CD8-positive, alpha-beta memory T cell (primary cell): ENCODE measurements at regions not wholly inside any gene's neighbourhood (a gene's known extent, or its start where the extent isn't known, plus 50 kb on each side); places are given as distances from the start of the nearest gene placed in this dataset.

ENCODE experiments used
- CTCF ChIA-PET: fragments of 350-600 bp; sonication (Branson Sonifier 250); formaldehyde crosslinking; loops from one replicate; lab custom pipeline; 2021; ENCODE audit warnings: antibody characterized with exemption; lab: Charles Lee
- POLR2A ChIA-PET: fragments of 350-600 bp; sonication (Branson Sonifier 250); formaldehyde crosslinking; loops from one replicate; lab custom pipeline; 2021; ENCODE audit warnings: antibody characterized with exemption; lab: Charles Lee
- DNase-seq, 5 donors: peaks; one replicate each; pipeline versions ENCODE4 v3.0.0 to v3.0.0-alpha.2; 2020 to 2022; ENCODE audit warnings: mixed read lengths in 1 of 5
- H3K27ac ChIP-seq: one replicate; pipeline ENCODE4 v1.7.0; 2013; ENCODE audit warnings: low read depth, mild to moderate bottlenecking, low read length, moderate library complexity
- H3K27me3 ChIP-seq: 2 replicates; pipeline ENCODE4 v1.7.0; 2013; ENCODE audit warnings: low read length, mild to moderate bottlenecking; ENCODE audit not compliant: insufficient read depth, poor library complexity, severe bottlenecking
- H3K36me3 ChIP-seq: 2 replicates; pipeline ENCODE4 v1.7.0; 2013; ENCODE audit warnings: mild to moderate bottlenecking, low read length, moderate library complexity; ENCODE audit not compliant: insufficient read depth
- H3K4me1 ChIP-seq: 2 replicates; pipeline ENCODE4 v1.7.0; 2013; ENCODE audit warnings: mild to moderate bottlenecking, low read length, moderate library complexity; ENCODE audit not compliant: insufficient read depth
- H3K4me3 ChIP-seq: 2 replicates; pipeline ENCODE4 v1.7.0; 2013; ENCODE audit warnings: mild to moderate bottlenecking, low read length
- H3K9me3 ChIP-seq: 2 replicates; pipeline ENCODE4 v1.7.0; 2013; ENCODE audit warnings: mild to moderate bottlenecking, low read length
- H3K27ac Mint-ChIP-seq, 8 donors: one replicate each; pipeline ENCODE4 v1.8.0; 2020 to 2021; ENCODE audit warnings: mixed read lengths in 8 of 8, mild to moderate bottlenecking in 6 of 8, inconsistent platforms in 3 of 8, moderate library complexity in 3 of 8
- H3K27me3 Mint-ChIP-seq, 2 donors: one replicate each; pipeline ENCODE4 v1.8.0; 2020 to 2021; ENCODE audit warnings: mixed read lengths in 2 of 2, mild to moderate bottlenecking in 1 of 2, moderate library complexity in 1 of 2
- H3K36me3 Mint-ChIP-seq, 3 donors: one replicate each; pipeline ENCODE4 v1.8.0; 2020 to 2021; ENCODE audit warnings: mixed read lengths in 3 of 3, inconsistent platforms in 1 of 3, mild to moderate bottlenecking in 1 of 3
- H3K4me1 Mint-ChIP-seq, 3 donors: one replicate each; pipeline ENCODE4 v1.8.0; 2020 to 2021; ENCODE audit warnings: mixed read lengths in 3 of 3, inconsistent platforms in 1 of 3, mild to moderate bottlenecking in 1 of 3
- H3K4me3 Mint-ChIP-seq, 7 donors: one replicate each; pipeline ENCODE4 v1.8.0; 2020 to 2021; ENCODE audit warnings: mixed read lengths in 7 of 7, mild to moderate bottlenecking in 6 of 7, moderate library complexity in 4 of 7, inconsistent platforms in 2 of 7
- H3K9me3 Mint-ChIP-seq, 5 donors: one replicate each; pipeline ENCODE4 v1.8.0; 2020 to 2022; ENCODE audit warnings: mixed read lengths in 5 of 5, mild to moderate bottlenecking in 3 of 5, moderate library complexity in 2 of 5, inconsistent platforms in 1 of 5

DNA sequence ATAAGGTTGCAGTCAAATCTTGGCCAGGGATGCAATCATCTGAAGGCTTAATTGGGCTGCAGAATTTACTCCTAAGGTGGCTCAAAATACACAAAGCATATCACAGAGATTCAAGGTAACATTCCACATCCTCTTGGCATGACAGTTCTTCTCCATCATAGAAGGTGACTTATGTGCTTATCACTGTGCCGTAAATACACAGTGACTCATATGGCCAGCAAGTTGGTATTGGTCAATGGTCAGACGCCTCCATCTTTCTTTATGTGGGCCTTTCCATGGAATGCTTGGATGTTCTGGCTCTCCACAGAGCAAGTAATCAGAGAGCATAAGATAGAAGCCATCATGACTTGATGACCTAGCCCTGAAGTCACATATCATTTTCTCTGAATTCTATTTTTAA is 168.8 kb upstream of the ST8SIA2 start:
- no peaks in the 10 kb centered on the region for H3K4me1 Mint-ChIP-seq
- Histone ChIP-seq H3K27me3 (no peaks in the 10 kb centered on the region), H3K27ac (no peak overlapping the region), H3K4me3 (no peak overlapping the region), H3K4me1 (no peaks in the 10 kb centered on the region), H3K9me3 (no peaks in the 10 kb centered on the region), H3K36me3 (no peaks in the 10 kb centered on the region)
- H3K27ac Mint-ChIP-seq: no peak overlapping the region
- H3K36me3 Mint-ChIP-seq: no peaks in the 10 kb centered on the region
- DNase-seq: no peak
- peaks cover 9 to 34% of the 10 kb centered on the region in 2 donors for H3K27me3 Mint-ChIP-seq
- no peaks in the 10 kb centered on the region for H3K9me3 Mint-ChIP-seq
- no peak overlapping the region for H3K4me3 Mint-ChIP-seq
- ChIA-PET CTCF (interaction anchor here (1.6 kb wide), 1 partner anchor 127 kb away, joined by 5 read pairs; no protein-coding TSS in a partner anchor), POLR2A (no interaction called here)

DNA sequence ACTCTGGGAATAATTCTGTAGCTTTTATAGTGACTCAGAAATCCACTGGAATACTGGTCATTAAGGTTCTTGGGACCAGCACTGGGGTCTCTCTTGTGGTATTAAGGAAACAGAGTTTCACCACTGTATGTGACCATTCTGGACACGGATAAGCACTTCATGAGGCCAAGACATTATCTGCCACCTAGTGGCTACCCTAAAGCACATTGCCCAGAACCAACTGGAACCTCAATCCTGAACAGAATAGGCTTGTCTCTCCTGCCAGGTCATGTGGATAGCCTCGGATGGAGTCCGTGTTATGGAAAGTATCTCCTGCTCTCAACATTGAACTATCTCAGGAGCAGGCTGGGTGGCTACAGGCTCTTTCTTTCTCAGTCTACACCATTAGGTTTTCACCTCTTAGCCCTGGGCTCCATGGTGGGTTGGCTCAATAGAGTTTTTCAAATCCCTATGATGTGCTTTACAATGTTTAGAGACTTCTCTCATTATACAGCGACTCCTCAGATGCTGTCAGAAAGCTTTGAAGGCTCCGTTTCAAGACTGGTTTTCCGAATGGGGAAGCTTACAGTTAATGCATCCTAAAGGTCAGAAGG is 167.6 kb upstream of the ST8SIA2 start:
- H3K27me3 ChIP-seq: no peaks in the 10 kb centered on the region
- no peaks in the 10 kb centered on the region for H3K9me3 Mint-ChIP-seq
- no peaks in the 10 kb centered on the region for H3K4me1 Mint-ChIP-seq
- no peak for DNase-seq
- H3K9me3 ChIP-seq: no peaks in the 10 kb centered on the region
- no peak overlapping the region for H3K4me3 ChIP-seq
- H3K27me3 Mint-ChIP-seq: peaks cover 13 to 40% of the 10 kb centered on the region in 2 donors
- no peaks in the 10 kb centered on the region for H3K4me1 ChIP-seq
- H3K36me3 Mint-ChIP-seq: no peaks in the 10 kb centered on the region
- H3K27ac ChIP-seq: no peak overlapping the region
- no peak overlapping the region for H3K4me3 Mint-ChIP-seq
- POLR2A ChIA-PET: no interaction called here
- H3K36me3 ChIP-seq: no peaks in the 10 kb centered on the region
- no peak overlapping the region for H3K27ac Mint-ChIP-seq
- CTCF ChIA-PET: interaction anchor here (1.3 to 1.6 kb wide), 2 partner anchors 128 to 130 kb away, joined by 4 to 5 read pairs; no protein-coding TSS in a partner anchor

DNA sequence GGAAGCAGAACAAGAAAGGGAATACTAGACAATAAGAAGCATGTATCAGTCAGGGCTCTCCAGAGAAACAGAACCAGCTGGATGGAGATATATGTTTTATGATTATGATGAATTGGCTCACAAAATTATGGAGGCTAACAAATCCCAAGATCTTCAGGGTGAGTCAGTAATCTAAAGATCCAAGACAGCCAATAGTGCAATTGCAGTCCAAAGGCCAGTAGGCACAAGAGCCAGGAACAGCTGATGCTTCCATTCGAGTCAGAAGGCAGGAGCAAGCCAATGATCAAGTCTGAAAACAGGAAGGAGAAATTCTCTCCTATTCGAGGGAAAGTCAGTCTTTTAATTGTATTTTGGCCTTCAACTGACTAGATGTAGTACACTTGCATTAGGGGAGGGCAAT is 164.9 kb upstream of the ST8SIA2 start:
- Histone ChIP-seq H3K36me3 (no peaks in the 10 kb centered on the region), H3K4me1 (no peaks in the 10 kb centered on the region), H3K9me3 (no peaks in the 10 kb centered on the region), H3K27me3 (no peaks in the 10 kb centered on the region), H3K4me3 (no peak overlapping the region), H3K27ac (no peak overlapping the region)
- Mint-ChIP-seq H3K9me3 (peaks cover 0 to 1% (median 0%) of the 10 kb centered on the region in 5 donors), H3K4me3 (no peak overlapping the region), H3K4me1 (no peaks in the 10 kb centered on the region), H3K36me3 (no peaks in the 10 kb centered on the region), H3K27ac (no peak overlapping the region), H3K27me3 (peaks cover 15 to 53% of the 10 kb centered on the region in 2 donors)
- no peak for DNase-seq
- ChIA-PET POLR2A (no interaction called here), CTCF (no interaction called here)

DNA sequence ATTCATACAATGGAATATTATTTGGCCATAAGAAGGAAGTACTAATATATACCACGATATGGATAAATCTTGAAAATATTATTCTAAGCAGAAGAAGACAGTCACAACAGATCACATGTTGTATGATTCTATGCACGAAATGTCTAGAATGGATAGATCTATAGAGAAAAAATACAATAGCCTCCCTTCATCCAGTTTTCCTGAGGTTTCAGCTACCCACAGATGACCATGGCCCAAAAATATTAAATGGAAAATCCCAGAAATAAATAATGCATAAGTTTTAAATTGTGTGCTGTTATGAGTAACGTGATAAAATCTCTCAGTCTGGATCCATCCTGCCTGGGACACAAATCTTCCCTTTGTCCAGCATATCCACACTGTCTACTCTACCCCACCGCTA is 162.2 kb upstream of the ST8SIA2 start:
- peaks cover 3 to 16% (median 13%) of the 10 kb centered on the region in 5 donors for H3K9me3 Mint-ChIP-seq

DNA sequence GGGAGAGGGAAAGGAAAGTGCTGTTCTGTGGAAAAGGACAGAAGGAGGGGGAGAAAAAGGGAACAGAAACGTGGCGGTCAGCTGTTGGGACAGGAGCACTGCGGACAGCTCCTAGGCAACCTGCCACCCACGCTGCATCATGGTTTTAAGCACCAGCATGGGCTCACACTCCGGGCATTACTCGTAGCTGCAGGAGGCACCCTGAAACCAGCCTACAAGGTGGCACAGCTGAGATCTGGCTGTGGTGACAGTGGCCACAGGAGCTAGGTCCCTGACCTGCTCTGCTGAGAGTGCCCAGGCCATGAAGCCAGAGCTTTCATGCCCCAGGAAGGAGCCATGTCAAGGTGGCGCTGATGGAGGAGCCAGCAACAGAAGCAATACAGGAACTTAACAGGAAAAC is 161.4 kb upstream of the ST8SIA2 start:
- Histone ChIP-seq H3K4me3 (no peak overlapping the region), H3K27me3 (no peaks in the 10 kb centered on the region), H3K9me3 (no peaks in the 10 kb centered on the region), H3K27ac (no peak overlapping the region), H3K36me3 (no peaks in the 10 kb centered on the region), H3K4me1 (no peaks in the 10 kb centered on the region)
- H3K9me3 Mint-ChIP-seq: peaks cover 3 to 16% (median 15%) of the 10 kb centered on the region in 5 donors
- H3K4me1 Mint-ChIP-seq: no peaks in the 10 kb centered on the region
- no peak for DNase-seq
- H3K4me3 Mint-ChIP-seq: no peak overlapping the region
- H3K27me3 Mint-ChIP-seq: peaks cover 14 to 70% of the 10 kb centered on the region in 2 donors
- H3K36me3 Mint-ChIP-seq: no peaks in the 10 kb centered on the region
- H3K27ac Mint-ChIP-seq: no peak overlapping the region
- ChIA-PET POLR2A (no interaction called here), CTCF (interaction anchor here (1.3 kb wide), 1 partner anchor 11 kb away, joined by 3 read pairs; no protein-coding TSS in a partner anchor)

More for the DNA sequence above, 162.2 kb upstream of the ST8SIA2 start:
- DNase-seq: no peak
- H3K36me3 Mint-ChIP-seq: no peaks in the 10 kb centered on the region
- ChIA-PET POLR2A (no interaction called here), CTCF (no interaction called here)
- H3K36me3 ChIP-seq: no peaks in the 10 kb centered on the region
- no peak overlapping the region for H3K27ac Mint-ChIP-seq
- H3K27me3 Mint-ChIP-seq: peaks cover 14 to 62% of the 10 kb centered on the region in 2 donors
- no peaks in the 10 kb centered on the region for H3K4me1 ChIP-seq
- H3K4me3 Mint-ChIP-seq: no peak overlapping the region
- H3K9me3 ChIP-seq: no peaks in the 10 kb centered on the region
- H3K27ac ChIP-seq: no peak overlapping the region
- no peak overlapping the region for H3K4me3 ChIP-seq
- H3K4me1 Mint-ChIP-seq: no peaks in the 10 kb centered on the region
- no peaks in the 10 kb centered on the region for H3K27me3 ChIP-seq

DNA sequence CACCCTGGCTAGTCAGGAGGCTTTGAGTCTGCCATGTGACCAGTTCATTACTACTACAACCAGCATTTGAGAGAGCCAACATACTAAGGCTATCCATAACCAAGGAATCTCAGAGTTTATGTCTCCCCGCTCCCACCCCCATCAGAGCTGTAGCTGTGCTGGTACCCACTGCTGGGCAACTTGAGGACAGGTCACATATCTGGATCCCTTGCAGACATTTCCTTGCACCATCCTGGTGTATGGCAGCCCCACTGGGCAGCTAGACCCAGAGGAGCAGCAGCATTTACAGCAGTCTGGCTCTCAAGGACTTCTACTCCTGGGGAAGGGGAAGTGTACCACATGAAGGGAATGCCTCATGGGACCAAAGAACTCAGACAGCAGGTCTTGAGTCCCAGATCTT is 160.8 kb upstream of the ST8SIA2 start:
- Mint-ChIP-seq H3K27me3 (peaks cover 17 to 75% of the 10 kb centered on the region in 2 donors), H3K36me3 (no peaks in the 10 kb centered on the region)

DNA sequence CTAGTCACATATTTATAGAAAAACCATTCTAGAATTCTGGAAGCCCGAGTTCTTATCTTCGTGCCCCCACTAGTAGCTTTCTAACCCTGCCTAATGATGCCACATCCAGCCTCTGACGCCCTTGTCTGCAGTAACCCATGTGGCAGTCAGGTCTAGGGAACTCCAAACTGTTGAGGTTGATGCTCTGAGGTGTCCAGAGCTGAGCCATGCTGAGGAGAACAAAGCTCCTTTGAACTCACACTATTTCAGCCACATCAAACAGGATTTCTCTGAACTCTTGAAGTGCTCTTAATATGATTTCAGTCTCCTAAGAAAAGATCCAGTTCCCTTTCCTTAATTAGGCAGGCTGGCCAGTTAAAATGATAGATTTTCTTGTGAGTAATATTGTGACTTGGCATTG is 150.5 kb upstream of the ST8SIA2 start:
- DNase-seq: no peak
- Mint-ChIP-seq H3K4me3 (no peak overlapping the region), H3K27ac (no peak overlapping the region), H3K4me1 (no peaks in the 10 kb centered on the region), H3K9me3 (peaks cover 3 to 14% (median 7%) of the 10 kb centered on the region in 5 donors), H3K27me3 (peaks cover 14 to 27% of the 10 kb centered on the region in 2 donors), H3K36me3 (no peaks in the 10 kb centered on the region)
- Histone ChIP-seq H3K4me1 (no peaks in the 10 kb centered on the region), H3K36me3 (no peaks in the 10 kb centered on the region), H3K9me3 (no peaks in the 10 kb centered on the region), H3K27ac (no peak overlapping the region), H3K4me3 (no peak overlapping the region), H3K27me3 (no peaks in the 10 kb centered on the region)
- ChIA-PET CTCF (interaction anchor here (1.3 kb wide), 1 partner anchor 10 kb away, joined by 3 read pairs; no protein-coding TSS in a partner anchor), POLR2A (no interaction called here)

More for the DNA sequence above, 160.8 kb upstream of the ST8SIA2 start:
- Mint-ChIP-seq H3K4me3 (no peak overlapping the region), H3K9me3 (peaks cover 3 to 16% (median 15%) of the 10 kb centered on the region in 5 donors), H3K27ac (no peak overlapping the region), H3K4me1 (no peaks in the 10 kb centered on the region)
- DNase-seq: no peak
- Histone ChIP-seq H3K4me3 (no peak overlapping the region), H3K9me3 (no peaks in the 10 kb centered on the region), H3K36me3 (no peaks in the 10 kb centered on the region), H3K27me3 (no peaks in the 10 kb centered on the region), H3K27ac (no peak overlapping the region), H3K4me1 (no peaks in the 10 kb centered on the region)
- ChIA-PET POLR2A (no interaction called here), CTCF (interaction anchor here (1.3 kb wide), 1 partner anchor 11 kb away, joined by 3 read pairs; no protein-coding TSS in a partner anchor)

DNA sequence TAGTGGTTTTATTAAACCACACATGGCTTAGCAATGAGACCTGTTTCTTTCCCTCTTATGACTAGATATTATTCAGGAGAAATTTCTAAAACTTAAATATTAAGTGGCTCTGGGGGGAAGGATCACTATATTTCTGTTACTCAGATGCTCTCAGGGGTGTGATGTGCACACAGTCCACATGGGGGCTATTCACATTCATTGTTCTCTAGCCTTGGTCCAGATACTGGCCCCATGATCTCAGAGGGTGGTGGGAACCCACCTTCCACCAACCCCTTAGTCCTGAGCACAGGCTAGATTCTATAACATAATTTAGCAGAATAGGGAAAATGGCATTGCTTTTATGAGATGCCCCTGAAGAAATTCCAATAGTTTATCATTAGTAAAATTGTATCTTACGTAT is 149.0 kb upstream of the ST8SIA2 start:
- H3K4me1 Mint-ChIP-seq: no peaks in the 10 kb centered on the region
- H3K27me3 Mint-ChIP-seq: peaks cover 11 to 28% of the 10 kb centered on the region in 2 donors
- H3K4me3 Mint-ChIP-seq: no peak overlapping the region
- Histone ChIP-seq H3K9me3 (no peaks in the 10 kb centered on the region), H3K27me3 (no peaks in the 10 kb centered on the region), H3K27ac (no peak overlapping the region), H3K4me3 (no peak overlapping the region), H3K36me3 (no peaks in the 10 kb centered on the region), H3K4me1 (no peaks in the 10 kb centered on the region)
- H3K36me3 Mint-ChIP-seq: no peaks in the 10 kb centered on the region
- ChIA-PET CTCF (no interaction called here), POLR2A (no interaction called here)
- H3K9me3 Mint-ChIP-seq: peaks cover 0 to 3% (median 0%) of the 10 kb centered on the region in 5 donors
- H3K27ac Mint-ChIP-seq: no peak overlapping the region
- no peak for DNase-seq
